ENCODE measurements at regions not wholly inside any gene's neighbourhood (a gene's known extent, or its start where the extent isn't known, plus 50 kb on each side); places are given as distances from the start of the nearest gene placed in this dataset.
"Not testable (repeated sequence)": the region's sequence is repeated elsewhere in the genome, so short reads cannot be mapped to it uniquely, and the experiment has no call there.

- no peak for DNase-seq (ENCODE audit: low read depth)
These were observed 135.4 kb downstream of the PPP1R3A start for GRCh38 chr7:113783403-113783802.

GRCh38 chr7:113775804-113776203 lies 143.0 kb downstream of the PPP1R3A start:
- no peak for DNase-seq (ENCODE audit: low read depth)

- DNase-seq (ENCODE audit: low read depth) = no peak
These were observed 143.4 kb downstream of the PPP1R3A start for GRCh38 chr7:113775401-113775800.

GRCh38 chr7:113774182-113774807 lies 144.5 kb downstream of the PPP1R3A start:
- no peak for DNase-seq (ENCODE audit: low read depth)

GRCh38 chr7:113770146-113770738 lies 148.6 kb downstream of the PPP1R3A start:
- DNase-seq (ENCODE audit: low read depth) = no peak

- no peak for DNase-seq (ENCODE audit: low read depth)
These were observed 150.4 kb downstream of the PPP1R3A start for GRCh38 chr7:113768387-113768786.

GRCh38 chr7:113764401-113765035 lies 154.3 kb downstream of the PPP1R3A start:
- no peak for DNase-seq (ENCODE audit: low read depth)

- DNase-seq (ENCODE audit: low read depth) = no peak
These were observed 155.6 kb downstream of the PPP1R3A start for GRCh38 chr7:113763226-113763625.

- no peak for DNase-seq (ENCODE audit: low read depth)
These were observed 162.6 kb downstream of the PPP1R3A start for GRCh38 chr7:113756250-113756649.

GRCh38 chr7:113752689-113753088 lies 166.1 kb downstream of the PPP1R3A start:
- DNase-seq (ENCODE audit: low read depth) = no peak

- DNase-seq (ENCODE audit: low read depth) = no peak
These were observed 166.5 kb downstream of the PPP1R3A start for GRCh38 chr7:113752289-113752688.

- no peak for DNase-seq (ENCODE audit: low read depth)
These were observed 167.3 kb downstream of the PPP1R3A start for GRCh38 chr7:113751547-113751946.

- not testable (repeated sequence) for DNase-seq (ENCODE audit: low read depth)
These were observed 170.4 kb downstream of the PPP1R3A start for GRCh38 chr7:113748385-113748784.

- not testable (repeated sequence) for DNase-seq (ENCODE audit: low read depth)
These were observed 175.8 kb downstream of the PPP1R3A start for GRCh38 chr7:113742946-113743431.

GRCh38 chr7:113742377-113742776 lies 176.4 kb downstream of the PPP1R3A start:
- DNase-seq (ENCODE audit: low read depth) = no peak

GRCh38 chr7:113731571-113731970 lies 187.2 kb downstream of the PPP1R3A start:
- DNase-seq (ENCODE audit: low read depth) = no peak

GRCh38 chr7:113730309-113730955 lies 188.4 kb downstream of the PPP1R3A start:
- no peak for DNase-seq (ENCODE audit: low read depth)

- DNase-seq (ENCODE audit: low read depth) = no peak
These were observed 191.3 kb downstream of the PPP1R3A start for GRCh38 chr7:113727486-113727885.

GRCh38 chr7:113722006-113722405 lies 196.8 kb downstream of the PPP1R3A start:
- DNase-seq (ENCODE audit: low read depth) = no peak

- DNase-seq (ENCODE audit: low read depth) = no peak
These were observed 201.1 kb downstream of the PPP1R3A start for GRCh38 chr7:113717739-113718138.

- no peak for DNase-seq (ENCODE audit: low read depth)
These were observed 202.6 kb downstream of the PPP1R3A start for GRCh38 chr7:113715981-113716856.

GRCh38 chr7:113715262-113715661 lies 203.5 kb downstream of the PPP1R3A start:
- DNase-seq (ENCODE audit: low read depth) = no peak

All from stimulated activated CD8-positive, alpha-beta memory T cell treated with anti-CD3 and anti-CD28 coated beads, Interleukin-7, amount 100 ng/mL, for 24 hours (primary cell).